ENCODE measurements at regions not wholly inside any gene's neighbourhood (a gene's known extent, or its start where the extent isn't known, plus 50 kb on each side); places are given as distances from the start of the nearest gene placed in this dataset.

DNA sequence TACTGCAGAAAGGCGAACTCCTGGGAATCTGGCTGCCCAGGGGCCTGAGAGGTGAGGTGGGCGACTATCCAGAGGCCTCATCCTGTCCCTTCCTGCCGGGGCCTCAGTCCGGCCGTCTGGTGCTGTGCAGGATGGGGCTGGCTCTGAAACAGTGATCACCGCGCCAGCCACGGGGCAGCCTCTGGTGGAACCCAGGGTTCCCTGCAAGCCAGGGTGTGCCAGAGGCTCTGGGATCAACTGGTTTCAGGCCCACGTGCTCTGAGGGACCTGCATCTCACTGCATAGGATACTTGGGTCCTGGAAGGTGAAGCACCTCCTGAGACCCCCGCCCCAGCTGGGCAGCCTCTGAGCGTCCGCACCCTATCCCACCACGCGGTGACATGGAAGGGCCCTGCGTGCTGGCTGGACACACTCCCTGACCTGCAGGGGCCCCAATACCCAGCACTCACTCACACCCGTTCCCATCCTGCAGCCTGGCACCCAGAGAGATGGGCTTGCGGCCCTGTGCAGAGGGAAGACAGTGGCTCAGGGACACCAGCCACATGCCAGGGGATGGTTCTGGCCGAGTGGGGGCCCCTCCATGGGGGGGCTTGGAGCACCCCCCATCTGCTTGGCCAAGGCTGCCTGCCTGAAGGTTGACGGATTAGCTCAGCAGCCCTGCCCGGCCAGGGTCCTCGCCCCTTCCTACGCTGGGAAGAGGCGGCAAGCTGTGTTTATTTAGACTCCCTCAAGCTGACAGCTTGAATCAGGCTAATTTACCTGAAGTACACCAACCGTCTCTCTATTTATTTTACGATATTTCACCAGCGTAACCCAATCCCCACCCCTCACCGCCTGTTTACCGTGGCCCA lies 64.3 kb upstream of the TTC34 start:
- no peaks in the 10 kb centered on the region for H3K27me3 ChIP-seq
- no peaks in the 10 kb centered on the region for H3K36me3 ChIP-seq
- H3K9me3 ChIP-seq: peaks cover 3% of the 10 kb centered on the region
- no peak for TF ChIP-seq POLR2A (IDR thresholded peaks at IDR 0.05)
- no peak overlapping the region for H3K27ac ChIP-seq
- no peak overlapping the region for H3K4me3 ChIP-seq
- no peaks in the 10 kb centered on the region for H3K4me1 ChIP-seq
- intact Hi-C loops (cut with DNase I): no loop called here
- no peak for DNase-seq (ENCODE audit: extremely low spot score in 2 of 2)

DNA sequence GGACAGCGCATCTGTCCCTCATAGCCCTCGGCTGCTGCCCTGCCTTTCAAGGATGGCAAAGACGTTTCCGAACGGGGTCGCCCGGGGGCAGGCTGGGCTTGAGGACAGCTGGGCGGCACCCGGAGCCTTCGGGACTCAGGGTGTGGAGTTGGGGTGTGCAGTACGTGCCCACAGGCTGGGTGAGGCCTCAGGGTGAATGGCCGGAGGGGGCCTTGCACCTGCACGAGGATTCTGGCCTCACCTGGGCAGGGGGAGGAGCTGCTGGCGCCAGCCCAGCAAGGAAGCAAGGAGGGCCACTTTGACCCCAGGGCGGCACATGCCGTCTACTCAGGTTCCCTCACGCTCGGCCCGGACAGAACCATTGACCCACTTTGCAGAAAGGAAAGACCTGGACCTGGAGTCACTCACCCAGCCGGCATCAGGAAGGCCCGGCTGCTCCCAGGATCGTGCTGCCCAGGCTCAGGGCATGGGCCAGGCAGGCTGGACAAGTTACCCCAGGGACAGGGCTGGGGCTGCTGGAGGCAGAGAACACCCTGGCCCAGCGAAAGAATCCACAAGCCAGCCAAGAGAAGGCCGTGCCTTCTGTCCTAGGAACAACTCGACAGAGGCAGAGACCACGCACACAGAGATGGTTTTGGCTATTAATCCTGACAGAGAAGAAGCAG lies 65.1 kb upstream of the TTC34 start:
- intact Hi-C loops (cut with DNase I): no loop called here
- TF ChIP-seq, protein P1, sequence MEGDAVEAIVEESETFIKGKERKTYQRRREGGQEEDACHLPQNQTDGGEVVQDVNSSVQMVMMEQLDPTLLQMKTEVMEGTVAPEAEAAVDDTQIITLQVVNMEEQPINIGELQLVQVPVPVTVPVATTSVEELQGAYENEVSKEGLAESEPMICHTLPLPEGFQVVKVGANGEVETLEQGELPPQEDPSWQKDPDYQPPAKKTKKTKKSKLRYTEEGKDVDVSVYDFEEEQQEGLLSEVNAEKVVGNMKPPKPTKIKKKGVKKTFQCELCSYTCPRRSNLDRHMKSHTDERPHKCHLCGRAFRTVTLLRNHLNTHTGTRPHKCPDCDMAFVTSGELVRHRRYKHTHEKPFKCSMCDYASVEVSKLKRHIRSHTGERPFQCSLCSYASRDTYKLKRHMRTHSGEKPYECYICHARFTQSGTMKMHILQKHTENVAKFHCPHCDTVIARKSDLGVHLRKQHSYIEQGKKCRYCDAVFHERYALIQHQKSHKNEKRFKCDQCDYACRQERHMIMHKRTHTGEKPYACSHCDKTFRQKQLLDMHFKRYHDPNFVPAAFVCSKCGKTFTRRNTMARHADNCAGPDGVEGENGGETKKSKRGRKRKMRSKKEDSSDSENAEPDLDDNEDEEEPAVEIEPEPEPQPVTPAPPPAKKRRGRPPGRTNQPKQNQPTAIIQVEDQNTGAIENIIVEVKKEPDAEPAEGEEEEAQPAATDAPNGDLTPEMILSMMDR (IDR thresholded peaks at IDR 0.05): no peak
- TF ChIP-seq POLR2A (IDR thresholded peaks at IDR 0.05): no peak
- TF ChIP-seq POLR2AphosphoS5 (IDR thresholded peaks at IDR 0.05; ENCODE audit: insufficient read depth in 1 of 2, low read depth in 1 of 2): no peak
- H3K27me3 ChIP-seq: no peaks in the 10 kb centered on the region

DNA sequence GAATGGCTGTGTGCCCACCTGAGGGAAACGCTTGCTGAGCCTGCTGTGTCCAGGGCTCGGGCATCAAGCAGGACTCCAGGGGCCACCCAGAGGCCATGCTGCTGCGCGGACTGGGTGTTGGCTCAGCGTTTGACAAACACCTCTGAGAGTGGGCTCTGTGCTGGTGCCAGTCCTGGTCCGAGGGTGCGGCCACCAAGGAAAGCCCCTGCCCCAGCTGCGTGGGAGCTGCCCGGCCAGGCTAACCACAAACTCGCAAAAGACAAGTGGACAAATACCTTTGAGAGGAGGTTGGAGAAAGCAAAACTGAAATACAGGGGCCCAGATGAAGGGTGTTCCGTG lies 65.6 kb upstream of the TTC34 start:
- intact Hi-C loops (cut with DNase I): no loop called here
- Histone ChIP-seq H3K9me3 (peaks cover 14% of the 10 kb centered on the region), H3K27ac (no peak overlapping the region), H3K4me3 (no peak overlapping the region), H3K36me3 (no peaks in the 10 kb centered on the region), H3K27me3 (no peaks in the 10 kb centered on the region), H3K4me1 (no peaks in the 10 kb centered on the region)
- DNase-seq (ENCODE audit: extremely low spot score in 2 of 2): no peak
- TF ChIP-seq POLR2A (IDR thresholded peaks at IDR 0.05) (no peak), POLR2AphosphoS5 (IDR thresholded peaks at IDR 0.05; ENCODE audit: insufficient read depth in 1 of 2, low read depth in 1 of 2) (no peak)

More for the DNA sequence above, 65.1 kb upstream of the TTC34 start:
- H3K4me1 ChIP-seq: no peaks in the 10 kb centered on the region
- no peaks in the 10 kb centered on the region for H3K36me3 ChIP-seq
- H3K4me3 ChIP-seq: no peak overlapping the region
- H3K9me3 ChIP-seq: peaks cover 9% of the 10 kb centered on the region
- no peak overlapping the region for H3K27ac ChIP-seq
- DNase-seq (ENCODE audit: extremely low spot score in 2 of 2): no peak

DNA sequence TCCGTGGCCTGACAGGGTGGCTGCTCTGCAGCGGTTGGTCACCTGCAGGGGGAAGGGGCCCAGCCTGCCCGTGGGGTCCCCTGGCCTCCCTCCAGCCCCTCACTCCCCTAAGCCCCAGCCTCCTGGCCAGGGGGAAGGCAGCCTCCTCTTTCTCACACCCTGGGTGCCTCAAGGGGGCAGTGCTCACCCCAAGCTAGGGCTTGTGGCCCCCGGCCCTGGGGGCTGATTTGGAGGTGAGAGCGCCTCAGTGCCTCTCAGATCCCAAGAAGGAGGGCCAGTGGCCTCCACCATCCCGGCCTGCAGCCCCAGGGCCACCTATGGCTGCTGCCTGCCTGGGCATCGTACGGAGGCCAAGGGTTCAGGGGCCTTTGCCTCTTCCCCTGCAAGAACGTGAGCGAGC lies 66.4 kb upstream of the TTC34 start:
- peaks cover 14% of the 10 kb centered on the region for H3K9me3 ChIP-seq
- no peak overlapping the region for H3K4me3 ChIP-seq
- no peaks in the 10 kb centered on the region for H3K27me3 ChIP-seq
- no peak for DNase-seq (ENCODE audit: extremely low spot score in 2 of 2)
- TF ChIP-seq POLR2AphosphoS5 (IDR thresholded peaks at IDR 0.05; ENCODE audit: insufficient read depth in 1 of 2, low read depth in 1 of 2) (no peak), POLR2A (IDR thresholded peaks at IDR 0.05) (no peak)
- TF ChIP-seq, protein P1 (IDR thresholded peaks at IDR 0.05): no peak
- no peak overlapping the region for H3K27ac ChIP-seq
- intact Hi-C loops (cut with DNase I): no loop called here
- no peaks in the 10 kb centered on the region for H3K4me1 ChIP-seq
- no peaks in the 10 kb centered on the region for H3K36me3 ChIP-seq

DNA sequence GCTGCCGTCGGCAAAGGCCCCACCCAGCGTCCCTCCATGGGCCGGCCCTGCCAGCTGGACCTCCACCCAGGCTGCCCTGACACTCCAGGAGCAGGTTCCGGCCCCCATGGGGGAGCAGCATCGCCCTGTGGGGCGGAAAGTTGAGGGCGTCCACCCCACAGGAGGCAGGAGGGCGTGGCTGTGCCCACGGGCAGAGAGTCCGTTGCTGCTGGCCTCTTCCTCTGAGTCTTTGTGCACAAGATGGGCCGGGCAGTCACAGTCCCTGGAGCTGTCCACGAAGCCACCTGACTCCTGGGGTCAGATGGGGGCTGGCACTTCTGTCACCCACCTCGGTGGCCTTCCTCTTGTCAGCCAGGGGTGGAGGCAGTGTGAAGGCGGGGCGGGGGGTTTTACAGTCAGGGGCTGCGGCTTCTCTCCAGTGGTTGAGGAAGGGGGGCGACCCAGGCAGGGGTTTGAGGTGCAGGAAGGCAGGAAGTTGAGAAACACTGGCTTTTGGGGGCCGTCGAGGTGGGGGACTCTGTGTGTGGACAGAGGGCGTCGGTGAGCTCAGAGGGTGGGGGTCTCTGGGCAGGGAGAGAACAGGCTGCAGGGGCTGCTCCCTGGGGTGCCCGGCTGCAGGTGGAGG lies 67.2 kb upstream of the TTC34 start:
- no peak for DNase-seq (ENCODE audit: extremely low spot score in 2 of 2)
- no peak overlapping the region for H3K27ac ChIP-seq
- TF ChIP-seq POLR2A (IDR thresholded peaks at IDR 0.05) (no peak), POLR2AphosphoS5 (IDR thresholded peaks at IDR 0.05; ENCODE audit: insufficient read depth in 1 of 2, low read depth in 1 of 2) (no peak)
- TF ChIP-seq, protein P1 (IDR thresholded peaks at IDR 0.05): no peak
- no peak overlapping the region for H3K4me3 ChIP-seq
- H3K9me3 ChIP-seq: peaks cover 14% of the 10 kb centered on the region
- H3K4me1 ChIP-seq: no peaks in the 10 kb centered on the region
- intact Hi-C loops (cut with DNase I): no loop called here
- no peaks in the 10 kb centered on the region for H3K27me3 ChIP-seq
- no peaks in the 10 kb centered on the region for H3K36me3 ChIP-seq
